GM12878 (cell line): ENCODE measurements at regions not wholly inside any gene's neighbourhood (a gene's known extent, or its start where the extent isn't known, plus 50 kb on each side); places are given as distances from the start of the nearest gene placed in this dataset.

Experiments
- CTCF ChIP-seq, 3 experiments: IDR thresholded peaks in 2 of 3; conservative IDR thresholded peaks in 1 of 3; 2 replicates each; pipeline ENCODE4 v1.5.1; 2011; ENCODE audit warnings: low read depth in 3 of 3, low read length in 3 of 3, mild to moderate bottlenecking in 3 of 3, control low read depth in 2 of 3, moderate library complexity in 2 of 3, inconsistent platforms in 1 of 3, mixed read lengths in 1 of 3; ENCODE audit not compliant: control insufficient read depth in 2 of 3, insufficient read depth in 1 of 3; ENCODE audit errors: extremely low read depth in 1 of 3
- E2F8 ChIP-seq: fragments of 450-650 bp; IDR thresholded peaks from 2 replicates; pipeline ENCODE4 v1.6.1; 2018; ENCODE audit warnings: mild to moderate bottlenecking, low read depth, moderate library complexity; ENCODE audit not compliant: partially characterized antibody
- HCFC1 ChIP-seq: fragments of 150-350 bp; IDR thresholded peaks from 2 replicates; pipeline ENCODE4 v1.6.1; 2014; ENCODE audit warnings: low read length
- JUNB ChIP-seq: IDR thresholded peaks from 2 replicates; pipeline ENCODE4 v1.6.1; 2016; ENCODE audit warnings: antibody characterized with exemption, mild to moderate bottlenecking
- NBN ChIP-seq: fragments of 450-650 bp; IDR thresholded peaks from 2 replicates; pipeline ENCODE4 v1.6.1; 2016
- NKRF ChIP-seq: fragments of 450-650 bp; conservative IDR thresholded peaks from 2 replicates; pipeline ENCODE4 v1.6.1; 2017; ENCODE audit warnings: mild to moderate bottlenecking, moderate library complexity
- PAX8 ChIP-seq: fragments of 450-650 bp; IDR thresholded peaks from 2 replicates; pipeline ENCODE4 v1.6.1; 2017; ENCODE audit warnings: mild to moderate bottlenecking, moderate library complexity
- POLR2A ChIP-seq: IDR thresholded peaks from 2 replicates; pipeline ENCODE4 v1.6.1; 2011; ENCODE audit warnings: low read depth, mild to moderate bottlenecking, low read length
- RFX5 ChIP-seq: IDR thresholded peaks from 2 replicates; pipeline ENCODE4 v1.6.1; 2011; ENCODE audit warnings: low read depth, low read length, improper control_type of control experiment
- SUZ12 ChIP-seq: fragments of 200-600 bp; sonication (generic); IDR thresholded peaks from one replicate; pipeline ENCODE4 v1.6.1; 2018; ENCODE audit warnings: antibody characterized with exemption, mild to moderate bottlenecking; ENCODE audit not compliant: unreplicated experiment
- USF2 ChIP-seq: IDR thresholded peaks from 2 replicates; pipeline ENCODE4 v1.6.1; 2011; ENCODE audit warnings: low read depth, low read length, improper control_type of control experiment, borderline replicate concordance
- ZNF274 ChIP-seq: IDR thresholded peaks from one replicate; pipeline ENCODE4 v1.8.0; 2011; ENCODE audit not compliant: insufficient read length, insufficient read depth

GRCh38 chr4:123943976-123944375, 547.4 kb downstream of the SPRY1 start:
- TF ChIP-seq CTCF (IDR thresholded peaks at IDR 0.05 in 2 of 3, conservative IDR thresholded peaks at IDR 0.05 in 1 of 3; ENCODE audit: control insufficient read depth in 2 of 3, extremely low read depth in 1 of 3, insufficient read depth in 1 of 3, low read depth in 3 of 3, low read length in 3 of 3): no peak
- TF ChIP-seq SUZ12: no peak
- no peak for TF ChIP-seq E2F8
- TF ChIP-seq PAX8: no peak
- TF ChIP-seq NBN: no peak
- TF ChIP-seq JUNB: no peak
- TF ChIP-seq RFX5: no peak
- TF ChIP-seq NKRF: no peak
- no peak for TF ChIP-seq ZNF274
- no peak for TF ChIP-seq POLR2A
- no peak for TF ChIP-seq USF2
- TF ChIP-seq HCFC1: no peak
